ENCODE measurements at regions not wholly inside any gene's neighbourhood (a gene's known extent, or its start where the extent isn't known, plus 50 kb on each side); places are given as distances from the start of the nearest gene placed in this dataset.

DNA sequence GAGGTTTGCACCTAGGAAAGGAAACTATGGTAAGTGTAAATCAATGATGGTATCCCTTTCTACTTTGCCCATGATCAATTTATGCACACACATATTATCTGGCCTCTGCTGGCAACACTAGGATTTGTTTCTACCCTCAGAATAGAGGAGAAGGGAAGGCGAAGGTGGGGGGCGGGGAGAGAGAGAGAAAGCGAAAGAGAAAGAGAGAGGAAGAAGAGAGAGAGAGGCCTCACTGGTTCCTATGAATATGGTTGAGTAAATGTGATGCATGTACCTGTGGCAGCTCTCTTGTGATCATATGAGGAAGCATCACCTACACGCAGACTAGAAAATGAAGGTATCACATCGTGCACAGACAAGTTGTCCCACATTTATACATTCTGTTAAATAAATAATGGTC, 882.0 kb upstream of the SLITRK6 start:
- Mint-ChIP-seq H3K27me3 (ENCODE audit: low read depth) (peaks cover 1% of the 10 kb centered on the region), H3K4me1 (ENCODE audit: low read depth) (no peaks in the 10 kb centered on the region), H3K36me3 (ENCODE audit: low read depth) (no peaks in the 10 kb centered on the region), H3K27ac (ENCODE audit: unreplicated experiment) (no peak overlapping the region), H3K4me3 (ENCODE audit: unreplicated experiment) (no peak overlapping the region), H3K9me3 (ENCODE audit: low read depth) (peaks cover 7% of the 10 kb centered on the region)
- no peak for DNase-seq (ENCODE audit: low spot score)
- TF ChIP-seq, protein P1, sequence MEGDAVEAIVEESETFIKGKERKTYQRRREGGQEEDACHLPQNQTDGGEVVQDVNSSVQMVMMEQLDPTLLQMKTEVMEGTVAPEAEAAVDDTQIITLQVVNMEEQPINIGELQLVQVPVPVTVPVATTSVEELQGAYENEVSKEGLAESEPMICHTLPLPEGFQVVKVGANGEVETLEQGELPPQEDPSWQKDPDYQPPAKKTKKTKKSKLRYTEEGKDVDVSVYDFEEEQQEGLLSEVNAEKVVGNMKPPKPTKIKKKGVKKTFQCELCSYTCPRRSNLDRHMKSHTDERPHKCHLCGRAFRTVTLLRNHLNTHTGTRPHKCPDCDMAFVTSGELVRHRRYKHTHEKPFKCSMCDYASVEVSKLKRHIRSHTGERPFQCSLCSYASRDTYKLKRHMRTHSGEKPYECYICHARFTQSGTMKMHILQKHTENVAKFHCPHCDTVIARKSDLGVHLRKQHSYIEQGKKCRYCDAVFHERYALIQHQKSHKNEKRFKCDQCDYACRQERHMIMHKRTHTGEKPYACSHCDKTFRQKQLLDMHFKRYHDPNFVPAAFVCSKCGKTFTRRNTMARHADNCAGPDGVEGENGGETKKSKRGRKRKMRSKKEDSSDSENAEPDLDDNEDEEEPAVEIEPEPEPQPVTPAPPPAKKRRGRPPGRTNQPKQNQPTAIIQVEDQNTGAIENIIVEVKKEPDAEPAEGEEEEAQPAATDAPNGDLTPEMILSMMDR (IDR thresholded peaks at IDR 0.05) = no peak

DNA sequence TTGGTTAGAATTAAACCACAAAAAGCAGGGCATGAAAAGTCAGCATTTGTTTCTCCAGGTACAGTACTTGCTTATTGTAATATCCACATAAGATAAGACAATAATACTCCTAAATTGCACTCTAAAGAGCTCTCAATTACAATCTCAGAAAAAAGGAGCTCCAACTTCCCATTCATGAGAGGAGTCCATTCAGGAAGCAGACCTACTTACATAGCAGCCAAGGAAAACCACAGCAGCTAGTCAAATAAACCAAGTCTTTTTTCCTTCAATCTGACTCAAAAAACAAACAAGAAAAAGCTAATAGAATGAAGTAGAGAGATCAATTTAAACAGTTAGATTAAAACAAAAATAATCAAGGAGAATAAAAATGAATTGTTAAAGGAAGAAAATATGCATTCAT, 885.2 kb upstream of the SLITRK6 start:
- H3K9me3 Mint-ChIP-seq (ENCODE audit: low read depth) = peaks cover 7% of the 10 kb centered on the region
- H3K27ac Mint-ChIP-seq (ENCODE audit: unreplicated experiment) = no peak overlapping the region
- DNase-seq (ENCODE audit: low spot score) = no peak
- H3K36me3 Mint-ChIP-seq (ENCODE audit: low read depth) = no peaks in the 10 kb centered on the region
- H3K27me3 Mint-ChIP-seq (ENCODE audit: low read depth) = no peaks in the 10 kb centered on the region
- H3K4me3 Mint-ChIP-seq (ENCODE audit: unreplicated experiment) = no peak overlapping the region
- TF ChIP-seq, protein P1 (IDR thresholded peaks at IDR 0.05) = no peak
- H3K4me1 Mint-ChIP-seq (ENCODE audit: low read depth) = no peaks in the 10 kb centered on the region

DNA sequence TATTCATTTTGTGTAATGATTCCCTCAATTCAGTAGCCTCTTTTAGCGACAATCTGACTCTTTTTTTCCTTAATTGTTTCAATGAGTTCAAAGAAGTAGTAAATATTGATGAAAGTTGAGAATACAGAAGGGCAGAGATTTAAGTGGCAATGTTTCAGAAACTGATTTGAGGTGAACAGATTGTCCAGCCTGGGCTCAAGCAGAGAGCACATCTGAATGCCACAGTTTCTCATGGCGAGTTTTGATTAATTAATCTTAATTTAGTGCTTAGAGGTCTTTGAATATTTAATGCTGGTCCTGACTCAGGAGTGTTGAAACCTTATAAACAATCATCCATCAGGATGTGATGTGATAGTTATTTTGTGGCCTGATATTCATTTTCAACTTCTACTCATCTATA, 890.7 kb upstream of the SLITRK6 start:
- Mint-ChIP-seq H3K27me3 (ENCODE audit: low read depth) (no peaks in the 10 kb centered on the region), H3K4me1 (ENCODE audit: low read depth) (no peaks in the 10 kb centered on the region), H3K36me3 (ENCODE audit: low read depth) (no peaks in the 10 kb centered on the region), H3K9me3 (ENCODE audit: low read depth) (no peaks in the 10 kb centered on the region), H3K27ac (ENCODE audit: unreplicated experiment) (no peak overlapping the region), H3K4me3 (ENCODE audit: unreplicated experiment) (no peak overlapping the region)
- TF ChIP-seq, protein P1 (IDR thresholded peaks at IDR 0.05) = no peak
- DNase-seq (ENCODE audit: low spot score) = no peak

DNA sequence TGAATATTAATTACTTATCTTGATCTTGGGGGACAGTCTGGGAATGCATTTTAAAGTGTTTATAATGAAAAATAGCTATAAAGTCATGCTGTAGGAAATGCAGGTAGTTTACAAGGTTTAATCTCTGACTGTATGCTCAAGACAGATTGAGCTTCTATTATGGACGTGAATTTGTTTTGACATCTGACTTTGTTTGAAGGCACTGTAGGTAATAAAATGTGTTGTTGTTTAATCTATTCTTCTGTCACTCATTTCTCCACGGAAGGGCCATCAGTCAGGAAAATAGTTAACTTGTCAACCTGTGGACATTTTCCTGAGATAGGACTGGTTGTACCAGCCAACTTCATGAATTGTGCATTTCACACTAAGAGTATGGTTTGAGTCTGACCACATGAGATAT, 893.1 kb upstream of the SLITRK6 start:
- no peak for DNase-seq (ENCODE audit: low spot score)
- Mint-ChIP-seq H3K27me3 (ENCODE audit: low read depth) (no peaks in the 10 kb centered on the region), H3K27ac (ENCODE audit: unreplicated experiment) (no peak overlapping the region), H3K4me3 (ENCODE audit: unreplicated experiment) (no peak overlapping the region), H3K9me3 (ENCODE audit: low read depth) (no peaks in the 10 kb centered on the region), H3K36me3 (ENCODE audit: low read depth) (no peaks in the 10 kb centered on the region), H3K4me1 (ENCODE audit: low read depth) (no peaks in the 10 kb centered on the region)
- TF ChIP-seq, protein P1 (IDR thresholded peaks at IDR 0.05) = no peak

DNA sequence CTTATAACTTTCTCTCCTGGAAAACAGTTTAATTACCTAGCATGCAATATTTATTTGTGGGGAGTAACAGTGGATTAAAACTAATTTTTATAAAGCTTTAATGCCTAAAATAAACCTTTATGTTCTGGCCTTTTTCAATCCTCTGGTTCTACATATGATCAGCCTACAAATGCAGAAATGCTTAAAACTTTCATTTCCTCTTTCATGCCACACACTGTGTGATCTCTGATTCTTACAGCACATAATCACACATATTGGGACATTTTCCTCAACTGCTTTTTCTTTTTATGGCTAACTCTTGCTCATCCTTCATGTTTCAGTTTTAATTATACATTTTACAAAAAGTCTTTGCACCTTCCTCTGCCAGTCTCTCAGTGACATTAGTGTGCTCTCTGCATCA, 910.8 kb upstream of the SLITRK6 start:
- Mint-ChIP-seq H3K36me3 (ENCODE audit: low read depth) (no peaks in the 10 kb centered on the region), H3K9me3 (ENCODE audit: low read depth) (peaks cover 10% of the 10 kb centered on the region), H3K27ac (ENCODE audit: unreplicated experiment) (no peak overlapping the region), H3K27me3 (ENCODE audit: low read depth) (peaks cover 2% of the 10 kb centered on the region), H3K4me1 (ENCODE audit: low read depth) (no peaks in the 10 kb centered on the region), H3K4me3 (ENCODE audit: unreplicated experiment) (no peak overlapping the region)
- DNase-seq (ENCODE audit: low spot score) = no peak
- TF ChIP-seq, protein P1 (IDR thresholded peaks at IDR 0.05) = no peak

All from chondrocyte (in vitro differentiated cells).